Lung (tissue), 11 donors: ENCODE measurements at regions not wholly inside any gene's neighbourhood (a gene's known extent, or its start where the extent isn't known, plus 50 kb on each side); places are given as distances from the start of the nearest gene placed in this dataset.

ENCODE experiments used
- ATAC-seq: fragments of 200-7000 bp; cut with Tn5 transposase; one replicate; pipeline ENCODE4 v1.9.1; 2020; ENCODE audit warnings: moderate number of reproducible peaks; ENCODE audit not compliant: insufficient read depth, low FRiP score
- DNase-seq, 3 donors: peaks; one replicate each; pipeline ENCODE4 v3.0.0-alpha.2; 2013 to 2017
- H3K27ac ChIP-seq, 2 donors: one replicate each; pipeline ENCODE4 v1.5.1; 2013; ENCODE audit warnings: mild to moderate bottlenecking in 2 of 2, moderate library complexity in 2 of 2, control low read depth in 1 of 2, inconsistent platforms in 1 of 2, low read depth in 1 of 2, low read length in 1 of 2
- H3K27me3 ChIP-seq, 3 donors: one replicate each; pipeline ENCODE4 v1.5.1; 2013; ENCODE audit warnings: low read length in 2 of 3; ENCODE audit not compliant: control insufficient read depth in 3 of 3, insufficient read depth in 3 of 3
- H3K36me3 ChIP-seq, 4 donors: one replicate each; pipeline ENCODE4 v1.5.1; 2013; ENCODE audit warnings: low read length in 4 of 4, mild to moderate bottlenecking in 1 of 4, moderate library complexity in 1 of 4; ENCODE audit not compliant: control insufficient read depth in 4 of 4, insufficient read depth in 4 of 4
- H3K4me1 ChIP-seq, 5 donors: one replicate each; pipeline ENCODE4 v1.5.1; 2013; ENCODE audit warnings: low read length in 5 of 5, mild to moderate bottlenecking in 2 of 5, moderate library complexity in 1 of 5; ENCODE audit not compliant: control insufficient read depth in 5 of 5, insufficient read depth in 5 of 5
- H3K4me3 ChIP-seq: one replicate; pipeline ENCODE4 v1.5.1; 2013; ENCODE audit warnings: mild to moderate bottlenecking, control low read depth, moderate library complexity
- H3K9ac ChIP-seq, 2 donors: one replicate each; pipeline ENCODE4 v1.5.1; 2013; ENCODE audit warnings: low read length in 2 of 2, control low read depth in 1 of 2; ENCODE audit not compliant: insufficient read depth in 1 of 2
- H3K9me3 ChIP-seq, 4 donors: one replicate each; pipeline ENCODE4 v1.5.1; 2013; ENCODE audit warnings: low read length in 3 of 4, mild to moderate bottlenecking in 1 of 4, moderate library complexity in 1 of 4; ENCODE audit not compliant: control insufficient read depth in 4 of 4, insufficient read depth in 3 of 4
- CTCF ChIP-seq: IDR thresholded peaks from 2 replicates; pipeline ENCODE4 v1.5.1; 2012; ENCODE audit warnings: mild to moderate bottlenecking; ENCODE audit errors: control extremely low read depth, extremely low read depth
- WGBS, 2 donors: extraction: QIAGEN DNeasy Blood & Tissue Kit; methylation state at CpG; one replicate each; pipeline ENCODE4 v1.1.7; 2013; 5-methylcytosine and 5-hydroxymethylcytosine counted together
- donor health status: control.
- donor health status: control.
- donor health status: Bipolar disorder and iron deficiency.
- donor health status: healthy.
- donor health status: DM: yes; HTN: yes; CAD: no.

GRCh38 chr12:5101686-5102085 is 58.0 kb downstream of the KCNA5 start:
- TF ChIP-seq CTCF = no peak
- ATAC-seq (no peak), DNase-seq (no peak)
- Histone ChIP-seq H3K4me1 (no peaks in the 10 kb centered on the region), H3K9me3 (peaks cover 0 to 3% (median 0%) of the 10 kb centered on the region in 4 donors), H3K9ac (no peak overlapping the region), H3K27me3 (peaks cover 0 to 12% (median 0%) of the 10 kb centered on the region in 3 donors), H3K27ac (no peak overlapping the region), H3K4me3 (no peak overlapping the region), H3K36me3 (no peaks in the 10 kb centered on the region)
- WGBS, 2 donors = 90 to 92% methylated on average over 3 of the region's 3 CpGs

- peaks cover 0 to 7% (median 0%) of the 10 kb centered on the region in 3 donors for H3K27me3 ChIP-seq
- no peak overlapping the region for H3K4me3 ChIP-seq
- H3K9me3 ChIP-seq = peaks cover 0 to 3% (median 0%) of the 10 kb centered on the region in 4 donors
- ATAC-seq = no peak
- DNase-seq = no peak
- no peak overlapping the region for H3K27ac ChIP-seq
- H3K9ac ChIP-seq = no peak overlapping the region
- WGBS, 2 donors = 76 to 89% methylated on average over 5 of the region's 5 CpGs
- no peaks in the 10 kb centered on the region for H3K4me1 ChIP-seq
- TF ChIP-seq CTCF = no peak
- no peaks in the 10 kb centered on the region for H3K36me3 ChIP-seq
These were observed 58.6 kb downstream of the KCNA5 start for GRCh38 chr12:5102261-5102789.

GRCh38 chr12:5102806-5103205 is 59.1 kb downstream of the KCNA5 start:
- Histone ChIP-seq H3K27ac (no peak overlapping the region), H3K4me1 (no peaks in the 10 kb centered on the region), H3K9me3 (peaks cover 0 to 3% (median 0%) of the 10 kb centered on the region in 4 donors), H3K27me3 (peaks cover 0 to 7% (median 0%) of the 10 kb centered on the region in 3 donors), H3K9ac (no peak overlapping the region), H3K4me3 (no peak overlapping the region), H3K36me3 (no peaks in the 10 kb centered on the region)
- WGBS, 2 donors = 86 to 100% methylated on average over 1 of the region's 1 CpG
- TF ChIP-seq CTCF = no peak
- DNase-seq (no peak), ATAC-seq (no peak)

GRCh38 chr12:5110345-5110744 is 66.7 kb downstream of the KCNA5 start:
- Histone ChIP-seq H3K36me3 (no peaks in the 10 kb centered on the region), H3K9me3 (no peaks in the 10 kb centered on the region), H3K4me3 (no peak overlapping the region), H3K9ac (no peak overlapping the region), H3K27me3 (peaks cover 0 to 8% (median 4%) of the 10 kb centered on the region in 3 donors), H3K27ac (no peak overlapping the region), H3K4me1 (peaks cover 0 to 2% (median 0%) of the 10 kb centered on the region in 5 donors)
- WGBS, 2 donors = 88 to 96% methylated on average over 1 of the region's 1 CpG
- no peak for ATAC-seq
- no peak for DNase-seq
- TF ChIP-seq CTCF = no peak
